ENCODE measurements at regions not wholly inside any gene's neighbourhood (a gene's known extent, or its start where the extent isn't known, plus 50 kb on each side); places are given as distances from the start of the nearest gene placed in this dataset.

DNA sequence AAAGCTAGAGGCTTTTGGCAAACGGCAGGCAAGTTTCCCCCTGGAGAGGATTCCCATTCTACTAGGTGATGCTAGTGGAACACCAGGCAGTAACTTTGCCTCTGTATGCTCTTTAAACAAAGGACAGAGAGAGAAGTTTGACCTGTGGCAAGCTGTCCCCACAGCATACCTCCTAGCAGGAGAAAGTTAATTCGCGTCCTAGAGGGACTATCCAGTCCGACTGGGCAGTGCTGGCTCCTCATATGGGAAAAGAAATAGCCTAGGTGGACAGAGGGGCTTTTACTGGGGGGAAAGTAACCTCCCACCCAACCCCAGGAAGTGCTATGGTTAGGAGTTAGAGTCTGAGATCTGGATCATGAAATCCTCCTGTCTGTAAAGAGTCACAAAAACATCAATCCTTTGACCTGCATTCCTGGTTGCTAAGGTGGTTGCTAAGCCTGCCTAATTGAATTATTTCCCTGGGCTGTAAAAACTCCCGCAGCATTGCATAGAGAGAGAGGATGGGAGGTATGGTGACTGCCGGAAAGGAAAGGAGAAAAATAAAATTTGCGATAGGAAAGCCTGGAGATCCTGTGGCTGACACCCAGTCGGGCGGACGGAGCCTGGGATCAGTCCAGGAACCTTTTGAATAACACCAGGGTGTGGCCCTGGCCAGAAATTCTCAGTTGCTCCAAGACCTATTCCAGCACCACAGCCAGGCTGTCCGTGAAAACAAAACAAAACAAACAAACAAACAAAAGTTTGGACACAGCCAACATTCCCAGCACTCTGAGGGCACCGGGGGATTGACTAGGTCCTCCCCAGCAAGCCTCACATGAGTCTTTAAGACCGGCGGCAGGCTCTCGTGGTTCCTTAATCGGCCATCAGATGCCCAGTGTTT lies 67.7 kb upstream of the ATP11B start:
- peak; percentile 76 for DNase-seq

DNA sequence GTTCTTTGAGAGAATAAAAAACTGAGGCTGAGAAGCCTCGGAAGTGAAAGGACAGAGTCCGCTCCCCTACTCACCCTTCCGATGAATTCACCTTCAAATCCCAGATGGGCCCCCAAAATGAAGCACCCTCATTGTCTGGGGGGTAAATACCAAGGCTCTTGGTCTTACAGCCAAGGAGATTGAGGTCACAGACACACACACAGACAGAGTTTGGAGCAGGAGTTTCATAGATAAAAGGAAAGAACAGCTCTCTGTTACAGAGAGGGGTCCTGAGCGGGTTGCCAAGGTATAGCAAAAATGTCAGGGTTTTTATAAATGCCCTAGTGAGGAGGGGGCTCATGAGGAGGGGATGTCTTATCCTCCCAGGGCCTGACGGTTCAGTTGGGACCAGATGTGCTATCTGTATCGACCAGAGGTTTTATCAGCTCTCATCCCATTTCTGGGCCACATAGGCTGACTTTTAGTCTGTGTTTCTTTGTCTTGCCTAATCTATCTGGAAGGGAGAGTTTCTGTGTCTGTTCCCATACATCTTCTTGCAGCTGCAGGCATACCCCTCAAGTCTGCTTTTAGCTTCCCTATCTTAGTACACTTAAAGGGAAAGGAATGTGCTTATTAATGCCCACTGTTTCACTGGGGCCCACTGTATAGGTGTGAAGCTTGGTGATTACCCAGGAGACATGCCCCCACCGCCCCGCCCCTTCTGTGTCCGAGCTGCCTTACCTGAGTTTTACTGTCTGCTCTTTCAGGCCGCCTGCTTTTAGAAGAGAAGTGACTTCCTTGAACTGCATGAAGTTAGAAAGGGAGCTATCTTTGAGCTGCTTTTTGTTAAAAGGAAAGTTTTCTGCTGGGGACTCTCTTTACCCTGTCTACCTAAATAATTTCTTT lies 66.8 kb upstream of the ATP11B start:
- no peak for DNase-seq

DNA sequence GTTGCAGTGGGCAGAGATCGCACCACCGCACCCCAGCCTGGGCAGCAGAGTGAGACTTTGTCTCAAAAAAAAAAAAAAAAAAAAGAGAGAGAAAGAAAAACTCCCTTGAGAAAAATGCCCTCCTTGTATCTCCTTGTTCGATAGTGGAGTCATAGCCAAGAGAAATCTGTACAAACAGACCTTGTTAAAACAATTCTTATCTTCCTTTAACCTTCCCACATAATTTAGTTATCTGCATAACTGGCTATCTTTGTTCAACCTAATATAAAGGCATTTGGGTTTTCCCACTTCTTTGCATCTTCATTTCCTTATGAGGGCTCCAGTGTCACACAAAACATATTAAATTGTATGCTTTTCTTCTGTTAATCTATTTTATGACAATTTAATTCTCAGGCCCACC lies 65.1 kb upstream of the ATP11B start:
- no peak for DNase-seq

DNA sequence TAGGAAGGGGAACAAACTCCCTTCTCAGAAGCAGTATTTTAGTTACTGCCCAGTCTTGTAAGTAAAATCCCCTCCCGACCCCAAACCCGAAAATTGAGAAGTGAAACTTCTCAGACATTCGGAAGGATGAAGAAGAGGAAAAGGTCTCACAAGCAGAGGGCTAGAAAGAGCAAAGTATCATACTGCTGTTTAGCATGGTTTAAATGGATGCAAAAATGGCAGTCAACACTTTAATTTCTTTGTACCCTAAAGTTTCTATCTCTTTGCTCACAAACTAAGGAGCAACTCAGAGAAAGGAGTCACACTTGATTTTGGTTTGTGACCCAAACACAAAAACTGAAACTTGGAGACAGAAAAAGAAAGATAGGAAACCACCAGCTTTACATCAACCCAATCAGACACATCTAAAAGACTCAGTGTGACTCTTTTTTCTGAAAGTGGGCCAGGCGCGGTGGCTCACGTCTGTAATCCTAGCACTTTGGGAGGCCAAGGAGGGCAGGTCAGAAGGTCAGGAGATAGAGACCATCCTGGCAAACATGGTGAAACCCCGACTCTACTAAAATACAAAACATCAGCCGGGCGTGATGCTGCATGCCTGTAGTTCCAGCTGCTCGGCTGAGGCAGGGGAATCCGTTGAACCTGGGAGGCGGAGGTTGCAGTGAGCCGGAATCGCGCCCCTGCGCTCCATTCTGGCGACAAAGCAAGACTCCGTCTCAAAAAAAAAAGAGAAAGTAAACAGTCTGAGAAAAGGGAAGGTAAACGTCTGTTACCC lies 63.2 kb upstream of the ATP11B start:
- no peak for DNase-seq

DNA sequence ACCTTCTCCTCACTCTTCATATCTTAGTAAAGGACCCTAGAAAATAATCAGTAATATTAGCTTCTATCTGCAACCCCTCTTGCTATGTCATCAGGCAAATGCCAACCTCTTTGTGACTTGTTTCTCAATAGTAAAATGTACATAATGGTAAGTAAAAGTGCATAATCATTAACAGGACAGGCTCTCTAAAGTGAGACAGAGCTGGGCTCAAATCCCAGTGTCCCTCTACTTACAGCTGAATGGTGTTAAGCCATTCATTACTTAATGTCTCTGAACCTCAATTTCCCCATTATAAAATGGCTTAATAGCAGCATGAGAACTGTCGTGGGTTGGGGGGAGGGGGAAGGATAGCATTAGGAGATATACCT lies 62.6 kb upstream of the ATP11B start:
- no peak for DNase-seq

DNA sequence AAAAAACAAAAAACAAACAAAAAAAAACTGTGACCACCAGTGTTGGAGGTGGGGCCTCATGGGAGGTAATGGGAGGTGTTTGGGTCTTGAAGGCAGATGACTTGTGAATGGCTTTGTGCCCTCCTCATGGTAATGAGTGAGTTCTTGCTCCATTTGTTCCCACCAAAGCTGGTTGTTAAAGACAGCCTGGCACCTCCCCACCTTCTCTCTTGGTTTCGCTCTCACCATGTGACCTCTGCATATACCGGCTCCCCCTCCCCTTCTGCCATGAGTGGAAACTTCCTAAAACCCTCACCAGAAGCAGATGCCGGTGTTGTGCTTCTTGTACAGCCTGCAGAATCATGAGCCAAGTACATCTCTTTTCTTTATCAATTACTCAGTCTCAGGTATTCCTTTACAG lies 61.5 kb upstream of the ATP11B start:
- no peak for DNase-seq

DNA sequence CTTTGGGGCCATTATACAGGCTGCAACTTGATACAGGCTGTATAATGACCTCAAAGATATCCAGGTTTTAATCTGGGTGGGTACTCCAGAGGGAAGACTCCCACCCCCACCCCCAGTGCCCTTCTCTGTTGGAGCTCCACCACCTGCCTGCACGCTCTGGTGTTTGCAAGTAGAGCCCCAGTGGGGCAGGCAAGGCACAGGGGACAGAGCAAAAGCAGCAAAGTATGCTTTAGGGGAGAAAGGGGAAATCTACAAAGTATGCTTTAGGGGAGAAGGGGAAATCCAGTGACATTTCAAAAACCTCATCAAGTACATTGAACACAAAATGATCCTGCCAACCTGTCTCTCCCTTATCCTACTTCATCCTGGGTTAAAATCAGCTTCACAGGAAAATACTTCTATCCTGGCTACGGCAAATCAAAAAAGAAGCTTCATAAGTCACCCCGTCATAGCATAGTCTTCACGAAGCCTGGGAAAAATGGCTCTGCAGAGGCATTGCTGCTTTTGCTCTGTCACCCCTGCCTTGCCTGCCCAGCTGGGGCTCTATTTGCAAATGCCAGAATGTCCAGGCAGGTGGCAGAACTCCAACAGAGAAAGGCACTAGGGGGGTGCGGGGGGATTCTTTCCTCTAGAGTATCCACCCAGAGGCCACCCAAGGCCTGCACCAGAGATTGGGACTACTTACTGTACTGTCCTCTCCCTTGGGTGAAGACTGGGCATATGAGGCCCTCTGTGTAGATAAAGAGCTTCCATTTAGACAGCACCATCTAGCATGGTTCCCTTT lies 60.9 kb upstream of the ATP11B start:
- no peak for DNase-seq

DNA sequence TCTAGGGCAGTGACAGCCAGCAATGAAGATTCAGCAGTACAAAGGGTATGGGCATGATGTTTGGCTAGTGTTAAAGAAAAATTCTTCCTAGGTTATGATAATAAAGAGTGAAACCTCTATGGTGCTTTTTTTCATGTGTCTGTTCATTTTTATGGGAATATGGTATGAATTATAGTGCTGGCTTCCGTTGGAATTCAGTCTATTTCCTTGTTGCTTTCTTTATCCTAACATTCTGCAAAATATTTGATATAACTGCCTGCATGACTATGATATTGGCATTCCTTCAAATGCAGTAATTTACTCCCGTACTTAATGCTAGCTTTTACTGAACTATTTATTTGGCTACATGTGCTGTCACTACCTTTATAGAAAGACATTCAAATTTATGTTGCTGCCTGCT lies 57.6 kb upstream of the ATP11B start:
- no peak for DNase-seq

DNA sequence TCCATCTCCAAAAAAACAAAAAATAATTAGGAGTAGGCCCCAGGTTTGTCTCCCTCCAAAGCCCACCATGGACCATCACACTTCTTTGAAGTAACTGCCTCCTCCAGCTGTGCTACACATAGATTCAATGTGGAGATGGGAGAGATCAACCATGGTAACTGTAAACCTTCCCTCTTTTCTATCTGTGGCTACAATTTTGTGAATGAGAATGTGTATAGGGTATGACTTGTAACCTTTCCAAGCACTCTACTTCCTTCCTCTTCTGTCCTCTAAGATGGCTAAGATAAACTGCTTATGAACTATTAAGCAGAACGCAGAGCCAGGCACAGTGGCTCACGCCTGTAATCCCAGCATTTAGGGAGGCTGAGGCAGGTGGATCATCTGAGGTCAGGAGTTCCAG lies 55.5 kb upstream of the ATP11B start:
- no peak for DNase-seq

DNA sequence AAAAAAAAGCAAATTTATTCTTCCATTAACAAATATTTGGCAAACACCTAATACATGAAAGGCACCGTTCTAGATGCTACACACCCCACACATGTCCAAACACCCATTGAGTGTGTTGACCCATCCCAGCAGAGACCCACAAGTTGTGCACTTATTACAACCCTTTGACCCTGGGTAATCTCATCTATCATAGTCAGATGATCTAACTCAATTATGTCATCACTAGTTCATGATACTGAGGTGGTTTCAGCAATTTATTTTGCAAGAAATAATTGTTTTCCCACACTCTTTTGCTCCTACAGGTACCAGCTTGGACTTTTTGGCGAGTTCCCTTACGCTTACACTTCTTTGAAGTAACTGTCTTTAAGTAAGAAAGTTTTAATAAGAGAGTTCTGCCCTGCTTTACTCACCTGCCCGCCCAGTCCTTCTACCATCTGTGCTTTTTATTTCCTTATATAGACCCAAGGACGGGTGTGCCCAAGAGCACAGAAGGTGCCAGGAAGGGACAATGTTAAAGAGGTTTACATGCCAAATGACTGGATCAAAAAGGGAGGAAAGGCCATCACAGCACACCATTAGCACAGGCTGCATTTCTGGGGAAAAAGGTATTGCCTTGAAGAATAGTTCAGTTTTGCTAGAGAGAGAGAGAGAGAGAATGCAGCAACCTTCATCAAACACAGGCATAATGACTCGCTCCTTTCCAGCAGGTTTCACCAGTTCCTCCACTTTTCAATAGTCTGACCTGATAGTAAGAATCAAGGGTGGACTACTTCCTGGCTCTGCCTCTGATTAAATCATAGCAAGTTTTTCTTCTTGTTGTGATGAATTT lies 54.5 kb upstream of the ATP11B start:
- DNase-seq, result no peak

DNA sequence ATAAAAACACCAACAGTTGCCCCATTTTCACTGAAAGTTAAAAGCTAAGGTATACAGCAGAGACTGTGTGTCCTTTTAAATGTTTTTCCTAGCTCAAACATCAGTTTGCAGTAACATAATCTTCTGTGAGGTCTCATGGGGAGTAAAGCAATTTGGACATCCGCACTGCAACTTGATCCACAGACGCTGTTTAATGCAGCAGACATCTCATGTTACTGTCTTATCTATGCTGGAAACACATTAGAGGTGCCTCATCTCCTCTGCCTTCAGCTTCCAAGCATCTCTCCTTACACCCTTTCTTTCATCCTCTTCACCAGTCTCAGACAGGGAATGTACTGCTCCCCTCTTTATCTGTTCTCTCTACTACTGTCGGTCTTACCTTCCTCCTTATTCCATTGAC lies 53.7 kb upstream of the ATP11B start:
- no peak for DNase-seq

DNA sequence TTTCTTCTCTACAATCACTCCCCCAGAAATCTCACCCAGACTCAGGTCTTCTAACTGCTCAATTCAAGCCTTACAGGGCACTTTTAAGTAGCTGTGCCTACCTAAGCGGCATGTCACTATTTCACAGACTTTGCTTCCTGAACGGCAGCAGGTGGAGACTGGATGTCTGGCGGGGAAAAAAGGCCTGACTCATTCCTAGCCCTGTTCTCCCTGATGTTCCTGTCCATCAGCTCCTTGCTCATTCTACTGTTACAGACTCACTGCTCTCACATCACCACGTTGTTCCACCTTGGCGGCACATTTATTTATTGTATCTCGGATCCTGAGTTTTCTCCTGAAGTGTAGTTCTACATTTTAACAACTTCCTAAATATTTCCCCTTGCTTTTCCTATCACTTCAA lies 52.6 kb upstream of the ATP11B start:
- DNase-seq, result no peak

DNA sequence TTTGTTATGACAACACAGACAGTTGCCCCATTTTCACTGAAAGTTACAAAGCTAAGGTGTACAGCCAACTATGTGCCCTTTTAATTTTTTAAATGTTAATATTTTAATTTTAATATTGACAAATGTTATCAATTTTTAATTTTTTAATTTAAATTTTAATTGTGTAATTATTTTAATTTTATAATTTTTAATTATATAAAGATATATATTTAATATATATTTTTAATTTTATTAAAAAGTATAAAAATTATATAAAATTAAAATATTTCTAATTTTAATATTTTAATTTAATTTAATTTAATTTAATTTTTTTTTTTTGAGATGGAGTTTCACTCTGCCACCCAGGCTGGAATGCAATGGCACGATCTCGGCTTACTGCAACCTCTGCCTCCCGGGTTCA lies 52.1 kb upstream of the ATP11B start:
- no peak for DNase-seq
